A549 (cell line): ENCODE measurements at regions not wholly inside any gene's neighbourhood (a gene's known extent, or its start where the extent isn't known, plus 50 kb on each side); places are given as distances from the start of the nearest gene placed in this dataset.

ENCODE experiments used
- CBX2 ChIP-seq: fragments of 200-600 bp; sonication (generic); IDR thresholded peaks from 2 replicates; pipeline ENCODE4 v1.6.1; 2016; ENCODE audit warnings: low read depth, mild to moderate bottlenecking, borderline replicate concordance
- POLR2A ChIP-seq: IDR thresholded peaks from 2 replicates; pipeline ENCODE4 v1.6.1; 2012; ENCODE audit warnings: mild to moderate bottlenecking, low read length
- REST ChIP-seq: fragments of 200-600 bp; sonication (generic); IDR thresholded peaks from 2 replicates; pipeline ENCODE4 v1.6.1; 2016; ENCODE audit warnings: antibody characterized with exemption, mild to moderate bottlenecking, moderate library complexity
- ZFP36 ChIP-seq: fragments of 450-650 bp; IDR thresholded peaks from 2 replicates; pipeline ENCODE4 v1.6.1; 2014; ENCODE audit warnings: borderline replicate concordance; ENCODE audit not compliant: partially characterized antibody

DNA sequence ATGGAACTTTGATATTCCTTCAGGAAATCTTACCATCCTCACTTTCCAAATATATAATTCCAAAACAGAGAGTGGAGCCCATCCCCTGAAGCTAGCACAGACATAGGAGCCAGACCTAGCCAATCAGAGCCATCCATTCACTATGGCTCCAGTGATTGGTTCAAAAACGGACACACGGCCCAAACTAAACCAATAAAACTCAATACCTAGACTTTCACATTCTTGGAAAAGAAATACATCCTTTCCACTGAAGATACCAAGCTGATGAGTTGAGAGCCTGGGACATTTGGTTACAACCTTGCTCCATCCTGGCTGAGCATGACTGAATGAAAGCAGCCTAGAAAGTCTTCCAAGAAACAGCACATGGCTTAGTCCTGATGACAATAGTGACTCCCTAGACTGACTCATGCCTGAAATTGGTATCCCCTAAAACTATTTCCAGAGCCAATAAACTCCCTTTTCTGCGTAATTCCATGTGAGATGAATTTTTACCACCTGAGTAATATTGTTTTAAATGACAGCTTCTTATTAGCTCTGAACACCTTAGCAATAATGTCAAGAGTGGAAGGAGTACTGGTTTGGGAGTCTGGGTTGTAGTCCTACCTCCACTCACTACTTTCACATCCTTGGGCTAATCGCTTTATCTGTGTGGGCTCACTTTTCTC is 189.6 kb upstream of the LNX1 start:
- TF ChIP-seq REST: no peak
- no peak for TF ChIP-seq ZFP36
- no peak for TF ChIP-seq CBX2
- TF ChIP-seq POLR2A: no peak
